IPS-18c (cell line): ENCODE measurements at regions not wholly inside any gene's neighbourhood (a gene's known extent, or its start where the extent isn't known, plus 50 kb on each side); places are given as distances from the start of the nearest gene placed in this dataset.

Experiments
- H3K4me3 ChIP-seq: 2 replicates; pipeline ENCODE4 v1.7.0; 2013; ENCODE audit warnings: low read depth, mild to moderate bottlenecking, low read length, moderate library complexity; ENCODE audit not compliant: insufficient read depth
- H3K9me3 ChIP-seq: one replicate; pipeline ENCODE4 v1.6.1; 2013; ENCODE audit warnings: mild to moderate bottlenecking, low read length, moderate library complexity; ENCODE audit not compliant: control insufficient read depth, insufficient read depth

GRCh38 chr10:107847620-107848019 lies 683.1 kb upstream of the SORCS1 start:
- H3K4me3 ChIP-seq: no peak overlapping the region
- no peaks in the 10 kb centered on the region for H3K9me3 ChIP-seq

GRCh38 chr10:107834706-107835105 lies 670.2 kb upstream of the SORCS1 start:
- Histone ChIP-seq H3K4me3 (no peak overlapping the region), H3K9me3 (no peaks in the 10 kb centered on the region)

GRCh38 chr10:107831772-107832171 lies 667.3 kb upstream of the SORCS1 start:
- Histone ChIP-seq H3K9me3 (no peaks in the 10 kb centered on the region), H3K4me3 (no peak overlapping the region)

GRCh38 chr10:107829161-107829560 lies 664.7 kb upstream of the SORCS1 start:
- H3K9me3 ChIP-seq: no peaks in the 10 kb centered on the region
- no peak overlapping the region for H3K4me3 ChIP-seq

- Histone ChIP-seq H3K9me3 (no peaks in the 10 kb centered on the region), H3K4me3 (no peak overlapping the region)
Measured at GRCh38 chr10:107826171-107826570, 661.7 kb upstream of the SORCS1 start.

GRCh38 chr10:107814865-107815487 lies 650.5 kb upstream of the SORCS1 start:
- Histone ChIP-seq H3K4me3 (no peak overlapping the region), H3K9me3 (no peaks in the 10 kb centered on the region)

GRCh38 chr10:107813451-107814162 lies 649.1 kb upstream of the SORCS1 start:
- H3K4me3 ChIP-seq: no peak overlapping the region
- H3K9me3 ChIP-seq: no peaks in the 10 kb centered on the region

GRCh38 chr10:107809889-107810288 lies 645.4 kb upstream of the SORCS1 start:
- Histone ChIP-seq H3K4me3 (no peak overlapping the region), H3K9me3 (no peaks in the 10 kb centered on the region)

GRCh38 chr10:107807836-107808235 lies 643.3 kb upstream of the SORCS1 start:
- Histone ChIP-seq H3K4me3 (no peak overlapping the region), H3K9me3 (no peaks in the 10 kb centered on the region)

GRCh38 chr10:107806026-107806425 lies 641.5 kb upstream of the SORCS1 start:
- Histone ChIP-seq H3K4me3 (no peak overlapping the region), H3K9me3 (no peaks in the 10 kb centered on the region)

- H3K9me3 ChIP-seq: no peaks in the 10 kb centered on the region
- H3K4me3 ChIP-seq: no peak overlapping the region
Measured at GRCh38 chr10:107803546-107803945, 639.0 kb upstream of the SORCS1 start.

- Histone ChIP-seq H3K9me3 (no peaks in the 10 kb centered on the region), H3K4me3 (no peak overlapping the region)
Measured at GRCh38 chr10:107800061-107800460, 635.6 kb upstream of the SORCS1 start.

- H3K4me3 ChIP-seq: no peak overlapping the region
- no peaks in the 10 kb centered on the region for H3K9me3 ChIP-seq
Measured at GRCh38 chr10:107790271-107790670, 625.8 kb upstream of the SORCS1 start.

- Histone ChIP-seq H3K9me3 (no peaks in the 10 kb centered on the region), H3K4me3 (no peak overlapping the region)
Measured at GRCh38 chr10:107771066-107771465, 606.6 kb upstream of the SORCS1 start.

GRCh38 chr10:107767185-107767584 lies 602.7 kb upstream of the SORCS1 start:
- no peaks in the 10 kb centered on the region for H3K9me3 ChIP-seq
- H3K4me3 ChIP-seq: no peak overlapping the region

- Histone ChIP-seq H3K4me3 (no peak overlapping the region), H3K9me3 (no peaks in the 10 kb centered on the region)
Measured at GRCh38 chr10:107754814-107755213, 590.3 kb upstream of the SORCS1 start.

- Histone ChIP-seq H3K4me3 (no peak overlapping the region), H3K9me3 (no peaks in the 10 kb centered on the region)
Measured at GRCh38 chr10:107749235-107749634, 584.7 kb upstream of the SORCS1 start.

GRCh38 chr10:107747851-107748250 lies 583.3 kb upstream of the SORCS1 start:
- H3K4me3 ChIP-seq: no peak overlapping the region
- no peaks in the 10 kb centered on the region for H3K9me3 ChIP-seq

- no peak overlapping the region for H3K4me3 ChIP-seq
- no peaks in the 10 kb centered on the region for H3K9me3 ChIP-seq
Measured at GRCh38 chr10:107741971-107742370, 577.5 kb upstream of the SORCS1 start.
